HG03565 (cell line): ENCODE measurements at regions not wholly inside any gene's neighbourhood (a gene's known extent, or its start where the extent isn't known, plus 50 kb on each side); places are given as distances from the start of the nearest gene placed in this dataset.
"Not testable (repeated sequence)": the region's sequence is repeated elsewhere in the genome, so short reads cannot be mapped to it uniquely, and the experiment has no call there.

Experiments
- ATAC-seq: cut with Tn5 transposase; IDR thresholded peaks from one replicate; pipeline ENCODE4 v1.9.1; 2021; ENCODE audit warnings: mild to moderate bottlenecking, moderate library complexity; ENCODE audit not compliant: unreplicated experiment

GRCh38 chr4:9702019-9702418 lies 79.4 kb upstream of the DRD5 start:
- ATAC-seq = not testable (repeated sequence)

GRCh38 chr4:9702696-9703095 lies 78.7 kb upstream of the DRD5 start:
- ATAC-seq = not testable (repeated sequence)

GRCh38 chr4:9703391-9703790 lies 78.0 kb upstream of the DRD5 start:
- ATAC-seq = no peak

GRCh38 chr4:9704126-9704525 lies 77.3 kb upstream of the DRD5 start:
- ATAC-seq = not testable (repeated sequence)

- no peak for ATAC-seq
Observed at GRCh38 chr4:9704551-9705332, 76.7 kb upstream of the DRD5 start.

- not testable (repeated sequence) for ATAC-seq
Observed at GRCh38 chr4:9707281-9707680, 74.2 kb upstream of the DRD5 start.

GRCh38 chr4:9707936-9708335 lies 73.5 kb upstream of the DRD5 start:
- not testable (repeated sequence) for ATAC-seq

GRCh38 chr4:9709724-9710123 lies 71.7 kb upstream of the DRD5 start:
- no peak for ATAC-seq

GRCh38 chr4:9715271-9715670 lies 66.2 kb upstream of the DRD5 start:
- not testable (repeated sequence) for ATAC-seq

- ATAC-seq = no peak
Observed at GRCh38 chr4:9716093-9716492, 65.3 kb upstream of the DRD5 start.

- ATAC-seq = not testable (repeated sequence)
Observed at GRCh38 chr4:9718246-9718939, 63.0 kb upstream of the DRD5 start.

- ATAC-seq = not testable (repeated sequence)
Observed at GRCh38 chr4:9722131-9722530, 59.3 kb upstream of the DRD5 start.
